Activated CD4-positive, alpha-beta T cell treated with anti-CD3 and anti-CD28 coated beads, Interleukin-2, Interleukin-4, amounts not matched to agents 100 ng/mL and 50 ng/mL, durations not matched to agents 16 hours and 8 hours (primary cell): ENCODE measurements at regions not wholly inside any gene's neighbourhood (a gene's known extent, or its start where the extent isn't known, plus 50 kb on each side); places are given as distances from the start of the nearest gene placed in this dataset.
"Not testable (repeated sequence)": the region's sequence is repeated elsewhere in the genome, so short reads cannot be mapped to it uniquely, and the experiment has no call there.

Source experiments
- DNase-seq: peaks from one replicate; pipeline ENCODE4 v3.0.0-alpha.2; 2020; ENCODE audit warnings: low spot score

DNA sequence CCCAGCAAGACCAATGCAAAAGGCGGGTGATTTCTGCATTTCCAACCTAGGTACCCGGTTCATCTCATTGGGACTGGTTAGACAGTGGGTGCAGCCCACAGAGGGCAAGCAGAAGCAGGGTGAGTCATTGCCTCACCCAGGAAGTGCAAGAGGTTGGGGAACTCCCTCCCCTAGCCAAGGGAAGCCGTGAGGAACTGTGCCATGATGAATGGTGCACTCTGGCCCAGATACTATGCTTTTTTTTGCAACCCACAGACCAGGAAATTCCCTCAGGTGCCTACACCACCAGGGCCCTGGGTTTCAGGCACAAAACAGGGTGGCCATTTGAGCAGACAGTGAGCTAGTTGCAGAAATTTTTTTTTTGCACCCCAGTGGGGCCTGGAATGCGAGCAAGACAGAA is 662.6 kb upstream of the ACVR2A start:
- DNase-seq = peak; percentile 75

DNA sequence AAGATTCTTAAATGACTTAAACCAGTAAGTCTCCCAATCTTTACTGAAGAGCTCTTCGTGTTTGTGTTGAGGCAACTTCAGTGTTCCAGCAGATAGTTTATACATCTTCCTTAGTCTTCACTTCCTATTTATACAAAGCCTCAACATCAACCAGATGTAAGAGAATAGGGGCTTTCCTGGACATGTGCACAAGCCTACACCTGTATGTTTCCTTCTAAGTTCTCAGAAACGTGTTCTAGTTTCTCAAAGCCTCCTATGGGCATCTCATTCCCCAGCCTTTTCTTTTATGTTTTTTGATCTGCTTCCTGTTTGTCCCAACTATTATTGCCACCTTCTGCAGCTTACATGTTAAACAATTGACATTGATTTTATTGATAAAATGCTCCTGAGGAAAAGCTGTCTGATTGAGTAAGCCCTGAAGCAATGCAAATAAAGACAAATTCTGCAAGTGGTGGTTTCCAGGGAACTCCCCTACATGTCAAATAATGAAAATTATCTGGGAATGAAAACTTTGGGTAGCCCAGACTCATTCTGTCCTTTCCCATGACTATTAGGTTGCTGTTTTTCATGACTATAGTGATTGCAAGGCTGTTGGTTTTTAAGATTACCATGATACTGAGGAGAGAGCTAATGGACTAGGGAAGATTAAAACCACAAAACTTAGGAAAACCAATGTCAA is 663.3 kb upstream of the ACVR2A start:
- no peak for DNase-seq

DNA sequence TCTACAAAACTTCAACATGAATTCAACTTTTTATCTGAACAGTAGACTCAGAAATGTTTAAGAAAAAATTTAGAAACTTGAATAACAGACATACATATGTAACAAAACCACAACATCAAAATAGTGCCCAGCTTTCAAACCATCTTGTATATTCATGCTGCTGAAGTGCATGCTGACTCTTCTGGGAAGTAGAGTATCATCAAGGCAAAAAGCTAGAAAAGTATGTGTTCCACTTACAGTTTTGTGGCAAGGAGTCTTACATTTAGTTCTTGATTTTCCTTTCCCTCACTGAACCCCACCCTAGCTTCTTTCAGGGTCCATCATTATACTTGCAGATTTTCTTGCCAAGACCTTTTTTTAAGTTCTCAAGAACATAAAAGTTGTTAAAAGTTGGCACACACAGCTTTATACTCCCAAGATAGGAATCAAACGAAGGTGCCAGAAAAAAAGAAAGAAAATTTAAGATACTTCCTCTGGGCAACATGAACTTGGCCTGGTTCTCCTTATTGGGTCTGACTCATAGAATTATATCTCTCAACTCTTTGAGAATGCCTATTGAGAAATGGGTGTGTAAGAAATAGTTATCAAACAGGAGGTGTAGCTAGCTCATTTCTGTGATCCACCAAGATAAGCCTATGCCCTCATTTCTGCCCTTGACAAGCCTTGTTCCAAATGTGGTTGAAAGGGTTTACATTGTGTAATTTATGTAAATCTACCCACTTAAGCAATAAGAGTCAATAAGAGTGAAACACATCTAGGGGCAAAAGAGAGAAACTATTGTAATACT is 667.6 kb upstream of the ACVR2A start:
- peak; percentile 12 for DNase-seq

DNA sequence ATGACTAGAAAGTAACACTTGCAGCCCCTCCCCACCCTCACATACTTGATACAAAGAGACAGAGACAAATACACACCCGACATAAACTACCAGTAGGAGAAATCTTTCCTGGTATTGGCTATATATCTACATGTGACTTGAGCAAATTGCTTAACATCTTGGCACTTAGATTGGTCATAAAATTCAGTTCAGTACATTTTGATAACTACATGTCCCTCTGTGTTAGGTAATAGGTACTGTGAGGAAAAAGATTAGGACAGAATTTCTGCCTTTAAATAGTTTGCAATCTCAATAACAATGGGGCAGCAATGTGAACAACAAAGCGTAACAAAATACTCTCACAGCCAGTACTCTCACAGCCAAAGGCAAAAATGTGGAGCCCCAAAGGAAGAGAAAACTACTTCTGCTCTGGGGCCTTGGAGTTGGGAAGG is 670.0 kb upstream of the ACVR2A start:
- no peak for DNase-seq

DNA sequence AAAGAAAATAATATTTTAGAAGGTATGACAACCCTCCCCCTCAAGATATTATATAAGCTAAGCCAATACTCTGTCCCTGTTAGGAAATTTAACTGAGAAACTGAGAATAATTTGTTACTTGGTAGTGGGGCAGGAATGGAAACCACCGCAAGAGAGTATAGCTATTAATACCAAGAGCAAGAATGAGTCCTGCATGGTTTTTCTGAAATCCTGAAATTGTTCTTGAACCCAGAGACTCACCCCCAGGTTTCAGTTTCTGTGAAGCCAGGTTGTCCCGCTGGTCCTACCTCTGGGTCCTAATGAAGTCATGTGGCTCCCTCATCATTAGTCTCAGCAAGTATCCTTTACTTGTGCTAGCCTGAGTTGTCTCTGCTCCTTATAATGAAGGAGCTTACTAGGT is 671.0 kb upstream of the ACVR2A start:
- peak; percentile 40 for DNase-seq

DNA sequence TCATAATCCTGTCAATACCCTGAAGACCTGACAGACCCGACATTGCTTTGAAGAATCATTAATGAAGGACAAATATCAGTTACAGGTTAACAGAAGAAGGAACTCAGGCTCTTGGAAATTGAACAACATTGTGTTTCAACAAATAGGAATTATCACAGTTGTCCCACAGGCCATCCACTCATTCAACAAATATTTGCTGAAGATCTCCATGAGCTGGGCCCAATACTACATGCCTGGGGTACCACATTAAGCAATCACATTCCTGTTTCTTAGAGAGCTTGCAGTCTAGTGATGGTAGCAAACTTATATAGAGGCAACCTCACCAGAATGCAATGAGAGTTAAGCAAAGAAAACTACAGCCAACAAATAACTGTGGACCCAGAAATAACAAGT is 671.6 kb upstream of the ACVR2A start:
- no peak for DNase-seq

DNA sequence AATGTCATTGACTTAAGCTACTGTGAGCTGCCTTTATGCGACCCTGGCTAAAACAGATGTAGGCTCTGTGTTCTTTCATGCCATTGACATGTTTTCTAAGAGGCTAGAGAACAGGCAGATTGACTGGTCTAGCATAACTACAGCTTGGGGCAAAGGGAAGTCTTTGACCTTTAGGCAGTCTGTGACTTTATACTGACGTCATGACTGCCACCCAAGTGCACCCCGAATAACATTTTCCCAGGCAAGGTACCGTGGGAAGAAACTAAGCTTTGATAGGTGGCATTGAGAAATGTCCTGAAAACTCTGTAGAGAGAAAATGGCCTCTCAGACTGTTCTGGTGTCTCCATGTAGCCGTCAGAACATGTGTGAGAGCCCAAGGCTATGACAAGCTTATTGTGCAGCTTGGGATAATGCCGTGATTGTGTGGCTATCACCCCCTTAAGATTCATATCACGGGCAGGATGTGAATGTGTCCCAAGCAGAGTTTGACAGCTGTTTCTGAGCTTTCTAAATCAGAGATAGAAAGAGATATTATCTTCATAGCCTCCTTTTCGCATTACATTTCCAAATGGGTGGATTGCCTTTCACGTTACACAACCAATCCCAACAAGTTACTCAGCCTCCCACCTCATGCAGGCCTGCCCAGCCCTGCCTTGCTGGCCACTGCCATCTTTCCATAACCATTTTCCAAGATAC is 672.2 kb upstream of the ACVR2A start:
- DNase-seq = no peak

DNA sequence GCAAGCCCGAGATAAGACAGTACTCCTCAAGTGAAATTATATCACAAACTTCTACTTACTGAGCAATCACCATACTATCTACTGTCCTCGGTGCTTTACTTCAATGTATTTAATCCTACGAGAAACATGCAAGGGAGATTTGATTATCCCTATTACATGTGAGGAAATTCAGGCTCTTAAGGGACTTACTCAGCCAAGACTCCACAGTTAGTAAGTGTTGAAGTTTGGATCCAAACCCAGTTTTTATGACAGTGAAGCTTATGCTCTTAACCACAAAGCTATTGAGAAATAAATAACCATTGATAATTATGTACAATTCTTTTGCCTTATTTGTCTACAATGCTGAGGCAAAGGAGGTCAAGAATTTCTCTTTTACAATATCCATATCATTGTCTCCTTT is 672.9 kb upstream of the ACVR2A start:
- DNase-seq = no peak

DNA sequence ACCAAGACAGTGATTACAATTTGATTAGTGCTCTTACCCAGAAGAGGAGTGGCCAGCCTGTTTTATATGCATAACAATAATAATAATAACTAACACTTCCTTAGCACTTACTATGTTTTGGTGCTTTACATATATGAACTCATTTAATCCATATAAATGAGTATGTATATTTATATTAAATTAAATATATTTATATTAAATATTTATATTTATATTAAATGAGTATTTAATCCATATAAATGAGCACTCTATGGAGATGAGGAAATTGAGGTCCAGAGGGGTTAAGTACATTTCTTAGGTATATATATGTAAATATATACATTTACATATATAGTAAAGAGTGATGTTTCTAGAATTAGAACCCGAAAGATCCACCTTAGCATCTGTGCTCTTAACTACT is 673.9 kb upstream of the ACVR2A start:
- no peak for DNase-seq

DNA sequence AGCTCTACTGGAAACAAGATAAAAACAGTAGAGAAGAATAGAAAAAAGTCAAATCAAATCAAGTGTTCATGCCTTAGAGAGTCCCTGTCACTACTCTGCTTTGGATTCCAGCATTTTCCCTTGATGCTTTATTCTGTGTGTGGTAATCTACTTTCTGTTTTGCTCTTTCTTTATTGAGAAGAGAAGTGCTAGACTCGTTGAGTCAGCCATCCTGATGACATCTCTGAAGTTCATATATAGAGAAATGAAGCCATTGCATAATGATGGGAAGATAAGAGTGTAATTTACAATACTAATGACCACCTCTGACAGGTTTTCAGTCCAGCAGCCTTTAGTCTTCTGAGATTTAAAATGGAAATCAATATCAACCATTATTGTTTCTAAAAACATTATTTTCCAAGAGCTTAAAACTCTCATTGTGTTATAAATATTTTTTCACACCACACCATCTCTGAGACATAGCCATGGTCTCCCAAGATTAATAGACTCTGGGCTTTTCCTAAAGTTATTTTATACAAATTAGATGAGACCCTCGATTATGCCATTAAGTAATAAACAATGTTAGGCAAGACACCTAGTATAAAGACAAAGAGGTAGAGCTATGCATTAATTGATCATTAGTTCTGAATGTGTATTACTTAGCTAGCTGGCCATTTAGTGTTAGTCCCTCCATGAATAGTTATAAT is 679.0 kb upstream of the ACVR2A start:
- no peak for DNase-seq

DNA sequence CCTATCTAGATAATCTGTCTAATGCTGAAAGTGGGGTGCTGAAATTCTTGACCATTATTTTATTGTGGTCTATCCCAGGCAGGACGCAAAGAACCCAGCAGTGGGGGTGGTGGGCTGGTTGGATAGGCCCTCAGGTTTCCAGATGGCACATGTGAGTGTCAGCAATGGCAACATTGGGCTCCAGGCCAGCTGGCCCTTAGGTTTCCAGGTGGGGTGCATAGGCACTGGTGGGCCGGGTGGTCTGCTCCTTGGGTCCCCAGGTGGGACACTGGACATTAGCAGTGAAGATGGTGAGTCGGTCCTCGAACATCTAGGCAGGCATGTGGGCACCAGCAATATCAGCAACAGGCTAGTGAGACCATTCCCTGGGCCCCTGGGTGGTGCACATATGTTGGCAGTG is 680.3 kb upstream of the ACVR2A start:
- no peak for DNase-seq

DNA sequence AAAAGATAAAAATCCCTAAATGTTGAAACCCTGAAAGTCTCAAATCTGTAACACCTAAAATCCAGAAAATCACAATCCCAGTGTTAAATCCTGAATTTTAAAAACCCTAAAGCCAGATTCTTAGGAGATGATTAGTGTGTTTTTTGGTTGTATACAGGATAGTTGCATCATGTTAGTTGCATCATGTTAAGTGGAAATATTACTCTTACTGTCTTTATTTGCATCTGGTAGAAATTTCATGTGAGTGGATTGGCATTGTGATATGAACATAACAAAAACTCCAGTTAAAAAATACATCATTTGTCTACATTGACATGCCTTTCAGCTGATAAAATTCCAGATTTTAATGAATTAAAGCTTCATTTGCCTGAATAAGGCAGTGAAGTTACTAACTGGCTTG is 683.1 kb upstream of the ACVR2A start:
- DNase-seq = no peak

DNA sequence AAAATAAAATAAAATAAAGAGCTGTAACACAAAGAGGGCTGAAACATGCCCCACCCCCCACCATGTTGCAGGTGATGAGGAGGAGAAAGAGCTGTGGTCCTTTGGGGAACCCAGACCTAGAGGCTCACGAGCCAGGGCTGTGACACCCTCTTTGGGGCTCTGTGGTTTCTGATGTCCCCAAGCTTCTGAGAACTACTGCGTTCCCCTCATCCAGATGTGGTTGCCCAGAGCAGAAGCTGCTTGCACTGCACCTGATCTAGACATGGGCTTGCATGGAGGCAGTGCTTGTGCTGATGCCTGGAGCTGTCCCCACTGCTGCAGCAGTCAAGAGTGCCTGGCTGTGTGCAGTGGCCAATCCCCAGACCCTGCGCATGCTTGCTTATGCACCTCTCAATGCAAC is 687.9 kb upstream of the ACVR2A start:
- DNase-seq = no peak

DNA sequence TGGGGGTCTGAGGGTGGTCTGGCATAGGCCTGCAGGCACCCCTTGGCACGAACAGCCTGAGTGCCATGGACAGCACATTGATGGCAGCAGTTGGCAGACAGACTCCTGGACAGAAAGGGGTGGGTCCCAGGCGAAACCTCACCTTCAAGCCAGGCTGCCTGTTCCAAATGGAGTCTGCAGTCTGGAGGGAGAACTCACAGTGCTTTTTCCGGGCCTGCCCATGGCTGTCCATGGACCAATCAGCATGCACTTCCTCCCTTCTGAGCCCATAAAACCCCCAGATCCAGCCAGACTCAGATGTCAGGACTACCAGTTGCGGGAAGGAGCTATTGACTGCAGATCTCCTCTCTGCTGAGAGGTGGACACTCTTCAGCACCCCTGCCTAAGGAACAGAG is 694.6 kb upstream of the ACVR2A start:
- DNase-seq = no peak

DNA sequence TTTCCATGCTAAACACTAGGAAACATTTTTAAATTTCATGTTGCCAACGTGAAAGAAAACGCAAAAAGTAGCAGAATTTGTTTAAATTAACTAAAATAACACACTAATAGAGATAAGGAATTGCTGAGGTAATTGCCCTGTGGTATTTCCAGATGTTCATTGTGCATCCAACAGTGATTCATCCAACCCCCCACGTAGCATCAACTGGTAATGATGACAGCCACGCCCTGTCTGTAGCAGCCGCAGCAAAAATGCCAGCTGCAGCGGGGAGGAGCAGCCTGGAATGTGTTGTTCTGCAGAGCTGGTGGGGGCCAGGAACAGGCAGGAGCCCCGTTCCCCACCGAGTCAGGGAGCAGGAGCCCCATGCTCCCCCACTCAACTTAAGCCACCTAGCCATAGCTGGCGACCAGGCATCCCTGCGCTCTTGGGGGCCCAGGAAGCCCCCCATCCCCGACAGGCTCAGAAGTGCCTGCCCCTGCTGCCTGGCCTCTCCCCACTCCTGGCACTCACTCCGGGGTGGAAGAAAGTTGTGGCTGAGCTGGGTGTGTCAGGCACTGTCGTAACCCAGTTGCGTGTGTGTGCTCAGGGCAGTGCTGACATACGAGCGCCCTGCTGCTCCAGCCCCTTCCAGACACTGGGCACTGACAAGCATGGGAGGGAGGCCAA is 695.1 kb upstream of the ACVR2A start:
- DNase-seq = no peak

DNA sequence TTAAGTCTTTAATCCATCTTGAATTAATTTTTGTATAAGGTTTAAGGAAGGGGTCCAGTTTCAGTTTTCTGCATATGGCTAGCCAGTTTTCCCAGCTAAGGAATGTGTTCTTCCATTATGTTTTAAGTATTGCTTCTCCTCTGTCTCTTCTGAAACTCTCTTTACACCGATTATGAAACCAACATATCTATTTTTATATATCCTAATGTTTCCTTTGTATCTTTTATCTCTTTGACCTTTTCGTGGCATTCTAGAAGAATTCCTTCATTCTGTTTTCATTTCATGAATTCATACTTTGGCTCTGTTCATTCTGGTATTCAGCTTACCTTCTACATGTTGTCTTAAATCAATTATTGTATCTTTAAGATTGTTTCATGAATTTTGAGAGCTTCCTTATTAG is 697.0 kb upstream of the ACVR2A start:
- DNase-seq = no peak

DNA sequence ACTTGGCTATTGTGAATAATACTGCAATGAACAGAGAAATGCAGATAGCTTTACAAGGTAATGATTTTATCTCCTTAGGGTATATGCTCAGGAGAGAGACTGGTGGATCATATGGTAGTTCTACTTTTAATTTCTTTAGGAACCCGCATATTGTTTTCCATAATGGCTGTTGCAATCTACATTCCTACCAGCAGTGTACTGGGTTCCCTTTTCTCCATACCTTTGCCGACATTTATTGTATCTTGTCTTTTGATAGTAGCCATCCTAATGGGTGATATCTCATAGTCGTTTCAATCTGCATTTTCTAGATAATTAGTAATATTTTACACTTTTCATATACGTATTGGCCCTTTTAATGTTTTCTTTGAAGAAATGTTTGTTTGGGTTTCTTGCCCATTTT is 702.9 kb upstream of the ACVR2A start:
- no peak for DNase-seq

DNA sequence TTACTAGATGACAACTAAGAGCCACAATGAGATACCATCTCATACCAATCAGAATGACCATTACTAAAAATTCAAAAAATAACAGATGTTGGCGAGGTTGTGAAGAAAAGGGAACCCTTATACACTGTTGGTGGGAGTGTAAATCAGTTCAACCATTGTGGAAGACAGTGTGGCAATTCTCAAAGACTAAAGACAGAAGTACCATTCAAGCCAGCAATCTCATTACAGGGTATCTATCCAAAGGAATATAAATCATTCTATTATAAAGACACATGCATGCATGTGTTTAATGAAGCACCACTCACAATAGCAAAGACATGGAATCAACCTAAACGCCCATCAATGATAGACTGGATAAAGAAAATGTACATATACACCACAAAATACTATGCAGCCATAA is 705.1 kb upstream of the ACVR2A start:
- not testable (repeated sequence) for DNase-seq

DNA sequence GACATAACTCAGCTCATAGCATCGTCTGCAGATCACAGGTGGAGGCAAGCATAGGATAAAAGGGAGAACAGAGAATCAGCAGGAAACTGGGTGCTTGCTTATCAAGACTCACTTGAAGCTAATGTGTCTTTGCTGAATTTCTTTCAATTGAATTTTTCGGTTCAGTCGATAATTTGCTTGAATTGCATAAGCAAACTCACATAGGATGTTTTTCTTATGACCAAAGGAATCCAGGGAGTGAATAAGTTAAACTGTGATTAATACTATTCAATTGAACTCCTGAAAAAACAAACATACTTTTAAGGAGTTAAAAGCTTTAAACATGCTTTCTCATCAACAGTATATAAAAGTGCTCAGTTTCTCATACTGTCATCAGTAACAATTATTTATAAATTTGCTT is 707.1 kb upstream of the ACVR2A start:
- DNase-seq = no peak

DNA sequence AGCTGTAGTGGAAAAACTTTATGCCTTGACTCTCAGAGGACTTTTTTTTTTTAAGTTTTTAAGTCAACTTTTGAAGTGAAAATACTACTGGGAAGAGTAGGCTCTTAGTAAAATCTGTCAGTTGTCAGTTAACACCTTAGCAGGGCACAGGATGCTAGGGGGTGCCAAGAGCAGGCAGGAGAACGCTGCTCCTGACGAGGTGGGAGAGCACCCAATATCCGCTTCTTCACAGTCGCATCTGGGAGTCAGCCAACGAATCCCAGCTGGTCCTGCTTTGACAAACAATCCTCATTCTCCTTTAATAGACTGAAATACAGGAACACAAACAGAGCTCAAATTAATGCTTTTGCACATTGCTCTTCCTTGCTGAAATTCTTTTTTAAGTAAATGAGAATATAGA is 709.5 kb upstream of the ACVR2A start:
- no peak for DNase-seq

DNA sequence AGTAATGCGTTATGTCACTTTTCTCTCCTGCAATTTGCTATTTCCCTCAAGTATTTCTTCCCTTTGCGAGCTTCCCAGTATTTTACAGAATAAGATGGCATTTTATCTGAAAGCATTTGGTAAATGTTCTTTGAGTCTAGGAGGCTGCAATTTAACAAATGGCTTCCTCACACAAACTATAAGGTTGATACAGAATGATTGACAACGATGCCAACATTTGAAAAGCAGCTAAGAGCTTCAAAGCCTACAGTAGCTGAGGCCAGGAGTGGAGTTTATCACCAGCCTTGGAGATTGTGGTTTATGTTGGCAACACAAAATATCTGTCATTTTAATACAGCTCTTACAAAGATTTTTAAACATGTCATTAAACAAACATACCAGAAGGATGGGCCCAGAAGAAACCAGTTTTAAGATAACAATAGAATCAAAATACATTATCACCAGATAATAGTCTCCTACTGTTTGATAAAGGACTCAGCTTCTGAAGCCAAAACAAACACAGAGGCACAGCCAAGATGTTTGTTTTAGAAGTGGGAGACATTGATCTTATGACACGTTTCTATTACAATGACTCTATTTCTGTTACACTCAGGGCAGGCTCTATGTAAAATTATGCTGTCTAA is 711.4 kb upstream of the ACVR2A start:
- no peak for DNase-seq

DNA sequence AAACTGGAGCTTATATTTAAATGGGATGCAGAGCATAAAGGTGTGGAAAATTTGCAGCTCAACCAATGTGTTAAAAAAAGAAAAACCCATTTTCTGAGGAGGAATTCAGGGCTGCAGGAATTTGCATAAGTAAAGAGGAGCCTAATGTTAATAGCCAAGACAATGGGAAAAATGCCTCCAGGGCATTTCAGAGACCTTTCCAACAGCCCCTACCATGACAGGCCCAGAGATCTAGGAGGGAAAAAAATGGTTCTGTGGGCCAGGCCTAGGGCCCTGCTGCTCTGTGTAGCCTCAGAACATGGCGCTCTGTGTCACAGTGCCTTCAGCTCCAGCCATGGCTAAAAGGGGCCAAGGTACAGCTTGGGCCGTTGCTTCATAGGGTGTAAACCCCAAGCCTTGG is 719.7 kb upstream of the ACVR2A start:
- DNase-seq = no peak
